ENCODE measurements at regions not wholly inside any gene's neighbourhood (a gene's known extent, or its start where the extent isn't known, plus 50 kb on each side); places are given as distances from the start of the nearest gene placed in this dataset.
A peak's percentile ranks its signal among the peaks of the same experiment; 100 is the strongest.

DNA sequence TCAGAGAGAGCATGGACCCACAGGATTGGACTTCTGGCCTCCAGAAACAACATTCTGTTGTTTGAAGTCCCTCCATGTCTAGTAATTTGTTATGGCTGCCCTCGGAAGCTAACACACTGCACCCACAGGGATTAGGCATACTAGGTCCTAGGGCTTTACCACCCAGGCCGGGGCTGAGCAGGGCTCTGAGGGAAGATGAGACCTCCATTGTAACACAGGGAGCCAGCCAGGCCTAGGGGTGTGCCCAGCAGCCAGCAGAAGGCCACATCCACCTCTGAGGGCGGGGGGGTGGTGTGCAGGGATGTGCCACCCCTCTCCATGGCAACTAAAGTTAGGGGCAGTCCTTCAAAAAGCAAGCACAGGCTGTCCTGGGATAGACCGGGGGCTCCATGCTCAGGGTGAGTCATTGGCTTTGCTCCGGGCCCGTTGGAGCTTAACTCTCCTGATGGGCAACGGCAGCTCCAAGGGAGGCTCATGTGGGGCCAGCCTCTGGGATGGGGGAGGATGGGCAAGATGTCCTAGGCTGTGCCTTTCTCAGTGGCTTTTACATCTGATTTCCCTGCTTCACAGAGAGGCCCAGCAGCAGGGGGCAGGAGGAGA, 96.6 kb upstream of the GPR26 start:
- no peaks in the 10 kb centered on the region for H3K4me1 ChIP-seq
- H3K36me3 ChIP-seq = no peaks in the 10 kb centered on the region
- no peaks in the 10 kb centered on the region for H3K27me3 ChIP-seq
- H3K4me3 ChIP-seq = no peak overlapping the region
- no peaks in the 10 kb centered on the region for H3K9me3 ChIP-seq
- DNase-seq (ENCODE audit: low spot score) = no peak
- TF ChIP-seq, protein P1, sequence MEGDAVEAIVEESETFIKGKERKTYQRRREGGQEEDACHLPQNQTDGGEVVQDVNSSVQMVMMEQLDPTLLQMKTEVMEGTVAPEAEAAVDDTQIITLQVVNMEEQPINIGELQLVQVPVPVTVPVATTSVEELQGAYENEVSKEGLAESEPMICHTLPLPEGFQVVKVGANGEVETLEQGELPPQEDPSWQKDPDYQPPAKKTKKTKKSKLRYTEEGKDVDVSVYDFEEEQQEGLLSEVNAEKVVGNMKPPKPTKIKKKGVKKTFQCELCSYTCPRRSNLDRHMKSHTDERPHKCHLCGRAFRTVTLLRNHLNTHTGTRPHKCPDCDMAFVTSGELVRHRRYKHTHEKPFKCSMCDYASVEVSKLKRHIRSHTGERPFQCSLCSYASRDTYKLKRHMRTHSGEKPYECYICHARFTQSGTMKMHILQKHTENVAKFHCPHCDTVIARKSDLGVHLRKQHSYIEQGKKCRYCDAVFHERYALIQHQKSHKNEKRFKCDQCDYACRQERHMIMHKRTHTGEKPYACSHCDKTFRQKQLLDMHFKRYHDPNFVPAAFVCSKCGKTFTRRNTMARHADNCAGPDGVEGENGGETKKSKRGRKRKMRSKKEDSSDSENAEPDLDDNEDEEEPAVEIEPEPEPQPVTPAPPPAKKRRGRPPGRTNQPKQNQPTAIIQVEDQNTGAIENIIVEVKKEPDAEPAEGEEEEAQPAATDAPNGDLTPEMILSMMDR (IDR thresholded peaks at IDR 0.05) = no peak
- H3K27ac ChIP-seq = no peak overlapping the region

DNA sequence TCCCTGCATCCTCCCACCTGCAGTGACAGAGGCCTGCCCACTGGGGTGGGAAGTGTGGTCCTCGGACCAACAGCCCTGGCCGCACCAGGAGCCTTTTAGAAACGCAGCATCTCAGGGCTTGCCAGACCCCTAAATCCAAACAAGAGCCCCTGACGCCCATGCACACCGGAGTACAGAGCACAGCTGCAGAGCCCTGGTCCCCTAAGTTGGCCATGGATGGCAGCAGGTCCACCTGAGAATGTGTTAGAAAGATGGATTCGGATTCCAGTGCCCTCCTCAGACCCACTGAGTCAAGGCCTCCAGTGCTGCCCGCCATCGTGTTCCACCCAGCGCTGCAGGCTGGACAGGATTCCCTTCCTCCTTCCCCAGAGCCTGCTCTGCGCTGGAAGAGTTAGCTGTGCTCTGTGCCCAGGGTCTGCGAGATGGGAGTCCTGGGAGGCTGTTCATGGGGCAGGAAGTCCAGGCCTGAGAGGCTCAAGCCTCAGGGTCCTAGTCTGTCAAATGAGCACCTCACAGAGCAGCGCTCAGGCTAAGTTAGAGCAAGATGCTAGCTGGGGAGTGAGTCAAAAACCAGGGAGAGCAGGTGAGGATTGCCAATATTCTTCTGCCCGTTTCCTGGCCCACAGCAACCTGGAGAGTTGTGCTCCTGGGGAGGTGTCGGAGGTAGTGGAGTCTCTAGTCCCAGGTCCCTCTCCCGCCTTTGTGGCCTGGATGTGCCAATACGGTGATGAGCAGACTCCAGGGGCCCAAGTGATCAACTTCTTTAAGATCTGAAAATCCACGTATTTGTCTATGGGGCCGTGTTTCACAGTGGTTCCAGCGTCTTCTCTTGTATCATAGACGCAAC, 95.9 kb upstream of the GPR26 start:
- Histone ChIP-seq H3K27ac (no peak overlapping the region), H3K27me3 (no peaks in the 10 kb centered on the region), H3K36me3 (no peaks in the 10 kb centered on the region), H3K4me1 (no peaks in the 10 kb centered on the region), H3K9me3 (no peaks in the 10 kb centered on the region), H3K4me3 (no peak overlapping the region)
- DNase-seq (ENCODE audit: low spot score) = no peak
- TF ChIP-seq, protein P1 (IDR thresholded peaks at IDR 0.05) = no peak

DNA sequence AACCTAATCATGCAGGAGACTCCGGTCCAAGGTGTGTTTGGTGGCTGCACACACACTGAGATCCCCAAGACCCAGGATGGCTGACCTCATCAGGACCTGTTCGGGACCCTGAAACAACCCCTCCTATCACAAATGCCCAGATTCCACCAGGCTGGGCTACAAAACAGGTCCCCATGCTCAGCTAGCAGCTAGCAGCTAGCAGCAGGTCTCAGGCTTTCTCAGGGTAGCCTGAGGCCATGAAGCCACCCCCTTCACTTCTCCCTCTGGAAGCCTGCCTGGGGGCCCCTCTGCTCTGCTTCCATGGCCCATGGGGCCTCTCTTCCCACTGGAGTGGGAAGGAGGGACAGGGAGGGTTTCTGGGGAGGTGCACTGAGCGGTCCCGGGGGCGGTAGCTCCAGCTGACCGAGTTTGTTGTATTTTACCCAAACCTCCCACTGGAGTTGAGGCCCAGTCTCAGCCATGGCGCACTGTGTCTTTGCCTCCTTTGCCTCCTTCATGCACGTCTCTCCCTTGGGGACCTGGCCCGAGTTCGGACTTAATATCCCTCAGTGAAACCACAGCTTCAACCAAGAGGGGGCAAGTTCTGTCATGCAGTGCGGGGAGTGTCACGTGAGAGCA, 95.1 kb upstream of the GPR26 start:
- DNase-seq (ENCODE audit: low spot score) = no peak
- Histone ChIP-seq H3K9me3 (no peaks in the 10 kb centered on the region), H3K36me3 (no peaks in the 10 kb centered on the region), H3K27me3 (no peaks in the 10 kb centered on the region), H3K4me3 (no peak overlapping the region), H3K4me1 (no peaks in the 10 kb centered on the region), H3K27ac (no peak overlapping the region)
- TF ChIP-seq, protein P1 (IDR thresholded peaks at IDR 0.05) = no peak

DNA sequence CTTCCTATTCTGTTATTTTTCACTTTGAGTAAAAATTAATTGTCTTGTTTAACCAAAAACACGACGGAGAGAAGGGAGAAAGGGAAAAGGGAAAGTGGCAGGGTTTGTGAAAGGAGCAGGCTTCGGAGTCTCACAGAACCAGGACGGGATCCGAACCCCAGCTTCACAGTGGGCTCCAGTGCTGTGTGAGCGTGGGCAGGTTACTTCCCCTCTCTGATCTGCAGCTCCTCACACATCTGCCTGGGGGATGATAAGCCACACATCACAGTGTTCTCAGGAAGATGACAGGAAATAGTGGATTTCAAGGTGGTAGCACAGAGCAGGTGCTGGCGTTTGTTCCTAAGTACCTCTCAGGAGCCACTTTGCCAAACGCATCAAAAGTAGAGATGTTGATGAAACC, 94.2 kb upstream of the GPR26 start:
- H3K27me3 ChIP-seq = no peaks in the 10 kb centered on the region
- H3K9me3 ChIP-seq = no peaks in the 10 kb centered on the region
- no peak overlapping the region for H3K27ac ChIP-seq
- H3K4me1 ChIP-seq = no peaks in the 10 kb centered on the region
- no peak overlapping the region for H3K4me3 ChIP-seq
- H3K36me3 ChIP-seq = no peaks in the 10 kb centered on the region
- TF ChIP-seq, protein P1 (IDR thresholded peaks at IDR 0.05) = no peak
- DNase-seq (ENCODE audit: low spot score) = no peak

DNA sequence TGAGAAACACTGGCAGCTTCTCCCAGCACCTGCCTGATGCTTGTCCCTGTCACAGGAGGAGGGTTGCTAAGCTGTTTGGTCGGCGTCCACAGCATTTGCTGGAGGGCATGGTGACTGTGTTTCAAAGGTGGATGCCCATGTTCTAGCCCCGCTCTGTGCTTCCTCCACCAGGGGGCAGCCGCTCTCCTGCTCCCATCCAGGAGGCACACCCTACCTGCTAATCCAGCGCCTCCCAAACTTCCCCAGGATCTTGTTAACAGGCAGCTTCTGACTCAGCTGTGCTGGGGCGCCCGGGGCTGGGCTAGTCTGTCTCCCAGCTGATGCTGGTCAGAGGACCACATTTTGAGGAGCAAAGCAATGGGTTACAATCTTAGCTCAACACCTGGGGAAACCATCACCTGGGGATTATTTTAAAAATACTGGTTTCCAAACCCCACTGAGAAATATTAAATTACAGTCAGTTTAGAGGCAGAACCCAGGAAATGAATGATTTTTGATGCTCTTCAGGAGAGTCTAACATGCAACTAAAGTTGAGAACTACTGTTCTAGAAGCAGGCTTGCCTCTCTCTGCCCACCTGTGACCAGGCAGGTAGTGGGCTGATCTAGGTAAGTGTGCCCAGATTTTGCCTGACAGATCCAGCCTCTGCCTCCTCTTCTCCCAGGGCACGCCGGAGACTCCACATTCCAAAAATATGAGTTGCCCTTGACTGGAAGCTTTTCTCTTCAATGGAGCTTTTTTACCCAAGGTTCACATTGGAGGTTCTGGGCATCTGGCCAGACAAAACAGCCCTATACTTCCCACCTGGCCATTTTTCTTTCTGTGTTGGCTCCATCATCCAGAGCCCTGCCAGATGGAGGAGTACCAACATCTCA, 92.7 kb upstream of the GPR26 start:
- H3K4me3 ChIP-seq = no peak overlapping the region
- H3K27me3 ChIP-seq = no peaks in the 10 kb centered on the region
- DNase-seq (ENCODE audit: low spot score) = no peak
- H3K27ac ChIP-seq = no peak overlapping the region
- TF ChIP-seq, protein P1 (IDR thresholded peaks at IDR 0.05) = peak in 1 of 2 donors; percentile 53
- H3K9me3 ChIP-seq = no peaks in the 10 kb centered on the region
- no peaks in the 10 kb centered on the region for H3K4me1 ChIP-seq
- no peaks in the 10 kb centered on the region for H3K36me3 ChIP-seq

All from right atrium auricular region (tissue), 2 donors.